ENCODE measurements at regions not wholly inside any gene's neighbourhood (a gene's known extent, or its start where the extent isn't known, plus 50 kb on each side); places are given as distances from the start of the nearest gene placed in this dataset.

DNA sequence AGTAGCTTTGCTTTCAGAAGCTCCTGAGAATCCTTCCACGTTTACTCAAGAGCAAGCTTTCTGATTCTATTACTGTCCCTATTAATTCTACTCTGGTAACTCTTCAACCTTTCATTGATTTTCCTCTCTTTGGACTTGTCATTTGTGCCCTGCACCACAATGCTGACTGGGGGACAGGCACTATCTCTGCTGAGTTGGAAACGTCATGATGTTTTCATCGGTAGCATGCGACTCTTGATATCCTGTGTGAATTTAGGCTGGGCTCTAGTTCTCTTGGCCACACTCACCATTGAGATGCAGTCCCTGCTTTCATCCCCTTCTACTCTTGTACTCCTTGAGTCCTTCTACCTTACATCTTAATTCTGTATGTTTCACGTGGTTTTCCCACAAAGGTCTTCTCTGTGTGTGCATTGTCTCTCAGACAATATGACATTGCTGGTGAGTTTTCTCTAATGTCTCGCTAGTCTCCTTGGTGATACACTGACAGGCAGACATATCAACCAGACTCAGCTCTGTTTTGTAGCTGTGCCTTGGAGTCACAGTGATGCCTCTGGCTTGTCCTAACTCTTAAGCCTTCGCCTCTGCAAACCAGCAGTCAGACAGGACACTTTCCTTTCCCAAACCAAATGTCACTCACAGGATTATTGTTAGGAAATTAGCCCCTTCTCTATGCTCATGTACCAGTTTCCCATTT, 223.6 kb upstream of the ADGRL2 start:
- H3K27ac ChIP-seq (ENCODE audit: low read depth in 2 of 2, low read length in 2 of 2), result no peak overlapping the region
- no peak overlapping the region for H3K4me3 ChIP-seq (ENCODE audit: low read length in 3 of 3)
- TF ChIP-seq, protein P1, sequence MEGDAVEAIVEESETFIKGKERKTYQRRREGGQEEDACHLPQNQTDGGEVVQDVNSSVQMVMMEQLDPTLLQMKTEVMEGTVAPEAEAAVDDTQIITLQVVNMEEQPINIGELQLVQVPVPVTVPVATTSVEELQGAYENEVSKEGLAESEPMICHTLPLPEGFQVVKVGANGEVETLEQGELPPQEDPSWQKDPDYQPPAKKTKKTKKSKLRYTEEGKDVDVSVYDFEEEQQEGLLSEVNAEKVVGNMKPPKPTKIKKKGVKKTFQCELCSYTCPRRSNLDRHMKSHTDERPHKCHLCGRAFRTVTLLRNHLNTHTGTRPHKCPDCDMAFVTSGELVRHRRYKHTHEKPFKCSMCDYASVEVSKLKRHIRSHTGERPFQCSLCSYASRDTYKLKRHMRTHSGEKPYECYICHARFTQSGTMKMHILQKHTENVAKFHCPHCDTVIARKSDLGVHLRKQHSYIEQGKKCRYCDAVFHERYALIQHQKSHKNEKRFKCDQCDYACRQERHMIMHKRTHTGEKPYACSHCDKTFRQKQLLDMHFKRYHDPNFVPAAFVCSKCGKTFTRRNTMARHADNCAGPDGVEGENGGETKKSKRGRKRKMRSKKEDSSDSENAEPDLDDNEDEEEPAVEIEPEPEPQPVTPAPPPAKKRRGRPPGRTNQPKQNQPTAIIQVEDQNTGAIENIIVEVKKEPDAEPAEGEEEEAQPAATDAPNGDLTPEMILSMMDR (IDR thresholded peaks at IDR 0.05; ENCODE audit: borderline replicate concordance, extremely low read depth, insufficient read depth), result no peak
- no peaks in the 10 kb centered on the region for H3K9me3 ChIP-seq (ENCODE audit: control insufficient read depth in 2 of 3, insufficient read depth in 1 of 3, low read length in 3 of 3)
- no peak for DNase-seq
- intact Hi-C loops (cut with DNase I), result no loop called here
- no peak overlapping the region for H3K9ac ChIP-seq (ENCODE audit: low read length in 3 of 3)
- no peaks in the 10 kb centered on the region for H3K4me1 ChIP-seq (ENCODE audit: control insufficient read depth in 2 of 3, insufficient read depth in 2 of 3, low read depth in 1 of 3, low read length in 3 of 3)
- FAIRE-seq, result no peak
- H3K27me3 ChIP-seq (ENCODE audit: control insufficient read depth, insufficient read depth, low read length), result no peaks in the 10 kb centered on the region
- no peaks in the 10 kb centered on the region for H3K36me3 ChIP-seq (ENCODE audit: control insufficient read depth in 2 of 3, insufficient read depth in 3 of 3, low read length in 3 of 3)

DNA sequence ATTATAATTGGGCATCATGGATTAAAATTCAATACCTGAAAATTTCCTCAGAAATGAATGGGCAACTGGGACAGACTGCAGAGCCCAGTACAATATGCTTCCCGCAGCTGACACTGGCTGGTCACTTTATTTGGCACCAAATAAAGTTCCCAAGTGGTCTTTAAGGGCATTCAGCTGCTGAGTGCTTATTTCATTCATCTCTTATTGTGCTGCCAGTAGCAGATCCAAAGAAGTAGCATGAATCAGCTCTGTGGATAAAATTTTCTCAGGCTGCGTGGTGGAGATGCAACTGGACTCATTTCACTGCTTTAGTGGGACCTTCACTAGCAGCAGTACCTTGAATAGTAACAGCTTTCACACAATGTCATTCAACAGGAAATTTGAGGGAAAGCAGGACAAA, 226.3 kb upstream of the ADGRL2 start:
- TF ChIP-seq, protein P1 (IDR thresholded peaks at IDR 0.05; ENCODE audit: borderline replicate concordance, extremely low read depth, insufficient read depth), result no peak
- no peak for FAIRE-seq
- intact Hi-C loops (cut with DNase I), result no loop called here
- Histone ChIP-seq H3K9ac (ENCODE audit: low read length in 3 of 3) (no peak overlapping the region), H3K9me3 (ENCODE audit: control insufficient read depth in 2 of 3, insufficient read depth in 1 of 3, low read length in 3 of 3) (no peaks in the 10 kb centered on the region), H3K4me3 (ENCODE audit: low read length in 3 of 3) (no peak overlapping the region), H3K4me1 (ENCODE audit: control insufficient read depth in 2 of 3, insufficient read depth in 2 of 3, low read depth in 1 of 3, low read length in 3 of 3) (no peaks in the 10 kb centered on the region), H3K27me3 (ENCODE audit: control insufficient read depth, insufficient read depth, low read length) (no peaks in the 10 kb centered on the region), H3K27ac (ENCODE audit: low read depth in 2 of 2, low read length in 2 of 2) (no peak overlapping the region), H3K36me3 (ENCODE audit: control insufficient read depth in 2 of 3, insufficient read depth in 3 of 3, low read length in 3 of 3) (no peaks in the 10 kb centered on the region)
- DNase-seq, result no peak

DNA sequence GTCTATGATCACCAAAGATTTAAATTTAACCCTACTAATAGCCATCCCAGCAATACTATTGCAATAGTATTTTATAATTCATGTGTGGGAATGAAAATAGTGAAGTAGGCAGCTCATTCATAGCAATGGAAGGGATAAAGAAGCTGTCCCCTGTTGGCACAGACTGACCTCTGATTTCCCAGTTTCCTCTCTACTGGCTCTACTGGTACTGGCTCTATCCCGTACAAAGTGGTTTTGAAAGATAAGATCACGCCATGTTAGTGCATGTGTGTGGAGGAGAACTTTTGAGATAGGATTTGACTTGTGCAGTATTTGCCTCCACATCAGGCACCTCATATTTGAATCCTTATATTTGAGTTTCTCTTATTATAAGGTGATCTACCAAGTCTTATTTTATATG, 227.3 kb upstream of the ADGRL2 start:
- DNase-seq (no peak), FAIRE-seq (no peak)
- no peak overlapping the region for H3K9ac ChIP-seq (ENCODE audit: low read length in 3 of 3)
- H3K27ac ChIP-seq (ENCODE audit: low read depth in 2 of 2, low read length in 2 of 2), result no peak overlapping the region
- intact Hi-C loops (cut with DNase I), result no loop called here
- H3K4me3 ChIP-seq (ENCODE audit: low read length in 3 of 3), result no peak overlapping the region
- no peaks in the 10 kb centered on the region for H3K4me1 ChIP-seq (ENCODE audit: control insufficient read depth in 2 of 3, insufficient read depth in 2 of 3, low read depth in 1 of 3, low read length in 3 of 3)
- no peaks in the 10 kb centered on the region for H3K36me3 ChIP-seq (ENCODE audit: control insufficient read depth in 2 of 3, insufficient read depth in 3 of 3, low read length in 3 of 3)
- TF ChIP-seq, protein P1 (IDR thresholded peaks at IDR 0.05; ENCODE audit: borderline replicate concordance, extremely low read depth, insufficient read depth), result no peak
- no peaks in the 10 kb centered on the region for H3K27me3 ChIP-seq (ENCODE audit: control insufficient read depth, insufficient read depth, low read length)
- H3K9me3 ChIP-seq (ENCODE audit: control insufficient read depth in 2 of 3, insufficient read depth in 1 of 3, low read length in 3 of 3), result no peaks in the 10 kb centered on the region

DNA sequence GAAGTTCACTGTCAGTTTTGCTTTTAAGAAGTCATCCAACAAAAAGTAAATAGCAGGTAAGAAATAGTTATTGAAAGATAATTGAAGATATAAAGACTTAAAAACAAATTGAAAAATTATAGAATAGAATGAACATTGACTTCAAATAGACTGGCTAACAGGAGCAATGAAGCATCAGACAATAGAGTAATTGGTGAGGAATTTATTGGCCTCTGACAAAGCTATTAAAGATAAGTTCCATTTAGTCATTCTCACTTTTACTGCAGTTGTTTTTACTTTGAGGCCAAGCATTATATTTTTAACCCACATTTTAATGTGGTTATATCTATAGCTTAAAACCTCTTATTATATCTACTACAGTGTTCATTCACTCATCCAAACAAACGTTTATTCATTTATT, 228.8 kb upstream of the ADGRL2 start:
- H3K4me1 ChIP-seq (ENCODE audit: control insufficient read depth in 2 of 3, insufficient read depth in 2 of 3, low read depth in 1 of 3, low read length in 3 of 3), result no peaks in the 10 kb centered on the region
- no peak overlapping the region for H3K9ac ChIP-seq (ENCODE audit: low read length in 3 of 3)
- H3K4me3 ChIP-seq (ENCODE audit: low read length in 3 of 3), result no peak overlapping the region
- no peak for FAIRE-seq
- TF ChIP-seq, protein P1 (IDR thresholded peaks at IDR 0.05; ENCODE audit: borderline replicate concordance, extremely low read depth, insufficient read depth), result no peak
- no peak for DNase-seq
- no peaks in the 10 kb centered on the region for H3K27me3 ChIP-seq (ENCODE audit: control insufficient read depth, insufficient read depth, low read length)
- no peaks in the 10 kb centered on the region for H3K36me3 ChIP-seq (ENCODE audit: control insufficient read depth in 2 of 3, insufficient read depth in 3 of 3, low read length in 3 of 3)
- intact Hi-C loops (cut with DNase I), result no loop called here
- no peaks in the 10 kb centered on the region for H3K9me3 ChIP-seq (ENCODE audit: control insufficient read depth in 2 of 3, insufficient read depth in 1 of 3, low read length in 3 of 3)
- no peak overlapping the region for H3K27ac ChIP-seq (ENCODE audit: low read depth in 2 of 2, low read length in 2 of 2)

All from kidney (tissue), 13 donors.